Ovary (tissue), 7 donors: ENCODE measurements at regions not wholly inside any gene's neighbourhood (a gene's known extent, or its start where the extent isn't known, plus 50 kb on each side); places are given as distances from the start of the nearest gene placed in this dataset.

ENCODE experiments used
- DNase-seq, 5 donors: peaks; one replicate each; pipeline ENCODE4 v3.0.0-alpha.2; 2019 to 2020
- H3K27ac ChIP-seq, 2 donors: fragments of 200-600 bp; one replicate each; pipeline versions ENCODE4 v1.5.1 to v1.8.0; 2019 to 2022
- H3K27me3 ChIP-seq: fragments of 200-600 bp; one replicate; pipeline ENCODE4 v1.8.0; 2022
- H3K36me3 ChIP-seq: fragments of 200-600 bp; sonication (generic); one replicate; pipeline ENCODE4 v1.5.1; 2019
- H3K4me1 ChIP-seq: one replicate; pipeline ENCODE4 v1.8.1; 2013; ENCODE audit warnings: mild to moderate bottlenecking, moderate library complexity; ENCODE audit not compliant: insufficient read depth
- H3K4me3 ChIP-seq: fragments of 200-600 bp; sonication (generic); one replicate; pipeline ENCODE4 v1.5.1; 2017
- H3K9me3 ChIP-seq, 2 donors: fragments of 200-600 bp in 1 of 2; sonication (generic) in 1 of 2; one replicate each; pipeline versions ENCODE4 v1.5.1 to v1.8.1; 2013 to 2019; ENCODE audit warnings: mild to moderate bottlenecking in 1 of 2, moderate library complexity in 1 of 2
- EP300 ChIP-seq: sonication (generic); formaldehyde crosslinking; IDR thresholded peaks from one replicate; pipeline ENCODE4 v1.6.1; 2017; ENCODE audit warnings: antibody characterized with exemption
- POLR2A ChIP-seq: fragments of 450-650 bp; IDR thresholded peaks from one replicate; pipeline ENCODE4 v1.6.1; 2017; ENCODE audit warnings: antibody characterized with exemption, mild to moderate bottlenecking, moderate library complexity
- WGBS, 3 donors: extraction: QIAGEN DNeasy Blood & Tissue Kit in 1 of 3; methylation state at CpG; one replicate each; pipeline versions ENCODE4 v1.1.5 to v1.1.7; 2013 to 2017; 5-methylcytosine and 5-hydroxymethylcytosine counted together
- intact Hi-C, 4 donors: fragments of 100-400 bp; cut with DNase I; formaldehyde crosslinking; loops; one replicate each; pipeline versions ENCODE4 v1.11.0 to v1.15.1; 2022 to 2023
- TF ChIP-seq, protein P1 (sequence below), 3 donors: fragments of 450-650 bp in 2 of 3; fragments of 200-600 bp in 1 of 3; IDR thresholded peaks; one replicate each; pipeline versions ENCODE4 v1.5.1 to v1.8.0; 2016 to 2022; ENCODE audit warnings: antibody characterized with exemption in 3 of 3, mild to moderate bottlenecking in 1 of 3
- donor health status: DM: no; HTN: no; CAD: no; lungs with moderate emphysema.
- donor health status: DM: no; HTN: no; CAD: no.
- donor health status: Bipolar disorder and iron deficiency.
- donor health status: DM: no; HTN: no; CAD: no.
- donor health status: DM: yes; HTN: yes; CAD: no.

DNA sequence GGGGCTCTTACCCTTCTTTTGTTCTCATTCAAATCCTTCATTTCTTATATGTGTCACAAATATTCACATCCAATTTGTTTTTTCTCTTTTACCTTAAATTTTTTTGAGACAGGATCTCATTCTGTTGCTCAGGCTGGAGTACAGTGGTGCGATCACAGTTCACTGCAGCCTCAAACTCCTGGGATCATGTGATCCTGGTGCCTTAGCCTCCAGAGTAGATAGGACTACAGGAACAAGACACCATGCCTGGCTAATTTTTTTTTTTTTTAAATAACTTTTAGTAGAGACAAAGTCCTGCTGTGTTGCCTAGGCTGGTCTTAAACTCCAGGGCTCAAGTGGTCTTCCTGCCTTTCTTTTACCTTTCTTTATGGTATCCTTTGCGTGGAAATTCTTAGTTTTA, 66.5 kb downstream of the POLR2M start:
- DNase-seq = no peak
- no peak overlapping the region for H3K4me3 ChIP-seq
- no peaks in the 10 kb centered on the region for H3K27me3 ChIP-seq
- H3K4me1 ChIP-seq = no peaks in the 10 kb centered on the region
- H3K9me3 ChIP-seq = no peaks in the 10 kb centered on the region
- intact Hi-C loops = no loop called here
- WGBS, 3 donors = 96 to 100% (median 98%) methylated on average over 2 of the region's 2 CpGs
- TF ChIP-seq, protein P1, sequence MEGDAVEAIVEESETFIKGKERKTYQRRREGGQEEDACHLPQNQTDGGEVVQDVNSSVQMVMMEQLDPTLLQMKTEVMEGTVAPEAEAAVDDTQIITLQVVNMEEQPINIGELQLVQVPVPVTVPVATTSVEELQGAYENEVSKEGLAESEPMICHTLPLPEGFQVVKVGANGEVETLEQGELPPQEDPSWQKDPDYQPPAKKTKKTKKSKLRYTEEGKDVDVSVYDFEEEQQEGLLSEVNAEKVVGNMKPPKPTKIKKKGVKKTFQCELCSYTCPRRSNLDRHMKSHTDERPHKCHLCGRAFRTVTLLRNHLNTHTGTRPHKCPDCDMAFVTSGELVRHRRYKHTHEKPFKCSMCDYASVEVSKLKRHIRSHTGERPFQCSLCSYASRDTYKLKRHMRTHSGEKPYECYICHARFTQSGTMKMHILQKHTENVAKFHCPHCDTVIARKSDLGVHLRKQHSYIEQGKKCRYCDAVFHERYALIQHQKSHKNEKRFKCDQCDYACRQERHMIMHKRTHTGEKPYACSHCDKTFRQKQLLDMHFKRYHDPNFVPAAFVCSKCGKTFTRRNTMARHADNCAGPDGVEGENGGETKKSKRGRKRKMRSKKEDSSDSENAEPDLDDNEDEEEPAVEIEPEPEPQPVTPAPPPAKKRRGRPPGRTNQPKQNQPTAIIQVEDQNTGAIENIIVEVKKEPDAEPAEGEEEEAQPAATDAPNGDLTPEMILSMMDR (IDR thresholded peaks at IDR 0.05) = no peak
- TF ChIP-seq POLR2A (no peak), EP300 (no peak)
- H3K36me3 ChIP-seq = no peaks in the 10 kb centered on the region
- H3K27ac ChIP-seq = no peak overlapping the region

GRCh38 chr15:57777003-57777402, 70.5 kb downstream of the POLR2M start:
- Histone ChIP-seq H3K4me3 (no peak overlapping the region), H3K27me3 (no peaks in the 10 kb centered on the region), H3K36me3 (no peaks in the 10 kb centered on the region), H3K9me3 (no peaks in the 10 kb centered on the region), H3K27ac (no peak overlapping the region), H3K4me1 (no peaks in the 10 kb centered on the region)
- TF ChIP-seq EP300 = no peak
- TF ChIP-seq, protein P1 (IDR thresholded peaks at IDR 0.05) = no peak
- TF ChIP-seq POLR2A = no peak
- 76 to 84% (median 82%) methylated on average over 4 of the region's 4 CpGs for WGBS, 3 donors
- DNase-seq = no peak
- intact Hi-C loops = no loop called here

GRCh38 chr15:57780471-57780870, 74.0 kb downstream of the POLR2M start:
- WGBS, 3 donors = 34 to 39% (median 34%) methylated on average over 4 of the region's 4 CpGs
- no peak overlapping the region for H3K27ac ChIP-seq
- TF ChIP-seq EP300 = no peak
- TF ChIP-seq POLR2A = no peak
- TF ChIP-seq, protein P1 (IDR thresholded peaks at IDR 0.05) = no peak
- H3K4me3 ChIP-seq = no peak overlapping the region
- DNase-seq = no peak
- H3K4me1 ChIP-seq = no peaks in the 10 kb centered on the region
- H3K36me3 ChIP-seq = no peaks in the 10 kb centered on the region
- intact Hi-C loops = no loop called here
- H3K27me3 ChIP-seq = no peaks in the 10 kb centered on the region
- no peaks in the 10 kb centered on the region for H3K9me3 ChIP-seq

DNA sequence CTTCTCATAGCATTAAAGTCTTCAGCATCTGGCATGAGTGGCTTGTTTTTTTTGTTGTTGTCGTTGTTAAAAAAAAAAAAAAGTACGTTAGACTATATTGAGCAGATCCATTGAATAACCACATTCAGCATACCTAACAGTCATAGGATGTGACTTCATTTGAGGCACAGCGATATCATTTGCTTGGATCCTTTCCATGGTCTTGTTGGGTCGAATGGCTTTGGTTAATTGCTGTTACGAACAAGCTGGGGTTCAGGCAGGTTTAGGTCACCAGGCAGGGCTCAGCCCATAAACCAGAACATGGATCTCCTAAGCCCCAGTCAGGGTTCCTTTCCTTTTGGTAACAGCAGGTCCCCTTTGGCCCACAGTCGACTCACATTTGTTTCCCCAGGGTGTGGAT, 76.2 kb downstream of the POLR2M start:
- TF ChIP-seq EP300 (no peak), POLR2A (no peak)
- TF ChIP-seq, protein P1 (IDR thresholded peaks at IDR 0.05) = no peak
- Histone ChIP-seq H3K9me3 (no peaks in the 10 kb centered on the region), H3K27ac (no peak overlapping the region), H3K4me3 (no peak overlapping the region), H3K4me1 (no peaks in the 10 kb centered on the region), H3K36me3 (no peaks in the 10 kb centered on the region), H3K27me3 (no peaks in the 10 kb centered on the region)
- intact Hi-C loops = no loop called here
- WGBS, 3 donors = 75 to 78% (median 75%) methylated on average over 6 of the region's 6 CpGs
- no peak for DNase-seq

- Histone ChIP-seq H3K4me3 (no peak overlapping the region), H3K9me3 (no peaks in the 10 kb centered on the region), H3K27ac (no peak overlapping the region), H3K4me1 (no peaks in the 10 kb centered on the region), H3K27me3 (no peaks in the 10 kb centered on the region), H3K36me3 (no peaks in the 10 kb centered on the region)
- 59 to 63% (median 61%) methylated on average over 4 of the region's 4 CpGs for WGBS, 3 donors
- TF ChIP-seq, protein P1 (IDR thresholded peaks at IDR 0.05) = no peak
- no peak for TF ChIP-seq EP300
- no peak for TF ChIP-seq POLR2A
- DNase-seq = no peak
- intact Hi-C loops = no loop called here
Observed at GRCh38 chr15:57784081-57784511, 77.6 kb downstream of the POLR2M start.
